ENCODE measurements at regions not wholly inside any gene's neighbourhood (a gene's known extent, or its start where the extent isn't known, plus 50 kb on each side); places are given as distances from the start of the nearest gene placed in this dataset.

- Mint-ChIP-seq H3K27ac (no peak overlapping the region), H3K27me3 (ENCODE audit: low read depth in 2 of 2) (peaks cover 4 to 19% of the 10 kb centered on the region in 2 donors), H3K4me3 (no peak overlapping the region), H3K4me1 (peaks cover 0 to 6% of the 10 kb centered on the region in 2 donors), H3K9me3 (peaks cover 1 to 4% of the 10 kb centered on the region in 2 donors), H3K36me3 (peaks cover 23% of the 10 kb centered on the region)
- H3K27ac ChIP-seq (ENCODE audit: low read length): no peak overlapping the region
- WGBS (ENCODE audit: insufficient coverage): 91% methylated on average over 3 of the region's 3 CpGs
- H3K36me3 ChIP-seq (ENCODE audit: control insufficient read depth, insufficient read depth, low read length): no peaks in the 10 kb centered on the region
- H3K27me3 ChIP-seq (ENCODE audit: control insufficient read depth, insufficient read depth, low read length): no peaks in the 10 kb centered on the region
- intact Hi-C loops (cut with micrococcal nuclease): no loop called here
- no peak for TF ChIP-seq CTCF (IDR thresholded peaks at IDR 0.05)
- ATAC-seq (no peak), DNase-seq (no peak)
- H3K4me1 ChIP-seq (ENCODE audit: control insufficient read depth, insufficient read depth, low read length): no peaks in the 10 kb centered on the region
- no peaks in the 10 kb centered on the region for H3K9me3 ChIP-seq (ENCODE audit: control insufficient read depth, insufficient read depth, low read length)
- no peak overlapping the region for H3K4me3 ChIP-seq (ENCODE audit: low read length)
These were observed 136.9 kb upstream of the VIPR2 start for GRCh38 chr7:159281573-159281972.

GRCh38 chr7:159280008-159280407 is 135.3 kb upstream of the VIPR2 start:
- Histone ChIP-seq H3K4me1 (ENCODE audit: control insufficient read depth, insufficient read depth, low read length) (no peaks in the 10 kb centered on the region), H3K4me3 (ENCODE audit: low read length) (no peak overlapping the region), H3K27me3 (ENCODE audit: control insufficient read depth, insufficient read depth, low read length) (no peaks in the 10 kb centered on the region), H3K9me3 (ENCODE audit: control insufficient read depth, insufficient read depth, low read length) (peaks cover 4% of the 10 kb centered on the region), H3K36me3 (ENCODE audit: control insufficient read depth, insufficient read depth, low read length) (no peaks in the 10 kb centered on the region), H3K27ac (ENCODE audit: low read length) (no peak overlapping the region)
- no peak overlapping the region for H3K4me3 Mint-ChIP-seq
- peaks cover 0 to 6% of the 10 kb centered on the region in 2 donors for H3K4me1 Mint-ChIP-seq
- DNase-seq (no peak), ATAC-seq (no peak)
- no peak for TF ChIP-seq CTCF (IDR thresholded peaks at IDR 0.05)
- intact Hi-C loops (cut with micrococcal nuclease): no loop called here
- peaks cover 0 to 20% of the 10 kb centered on the region in 2 donors for H3K27me3 Mint-ChIP-seq (ENCODE audit: low read depth in 2 of 2)
- peaks cover 0 to 8% of the 10 kb centered on the region in 2 donors for H3K9me3 Mint-ChIP-seq
- 87% methylated on average over 3 of the region's 3 CpGs for WGBS (ENCODE audit: insufficient coverage)
- no peak overlapping the region for H3K27ac Mint-ChIP-seq
- H3K36me3 Mint-ChIP-seq: peaks cover 23% of the 10 kb centered on the region

GRCh38 chr7:159272739-159273138 is 128.1 kb upstream of the VIPR2 start:
- no peak for TF ChIP-seq CTCF (IDR thresholded peaks at IDR 0.05)
- no peak overlapping the region for H3K27ac ChIP-seq (ENCODE audit: low read length)
- no peaks in the 10 kb centered on the region for H3K27me3 ChIP-seq (ENCODE audit: control insufficient read depth, insufficient read depth, low read length)
- Mint-ChIP-seq H3K27ac (no peak overlapping the region), H3K27me3 (ENCODE audit: low read depth in 2 of 2) (peaks cover 0 to 20% of the 10 kb centered on the region in 2 donors), H3K36me3 (peaks cover 49% of the 10 kb centered on the region), H3K4me3 (no peak overlapping the region), H3K9me3 (peaks cover 9 to 28% of the 10 kb centered on the region in 2 donors), H3K4me1 (peaks cover 0 to 12% of the 10 kb centered on the region in 2 donors)
- no peak for DNase-seq
- H3K4me3 ChIP-seq (ENCODE audit: low read length): no peak overlapping the region
- intact Hi-C loops (cut with micrococcal nuclease): no loop called here
- ATAC-seq: no peak
- no peaks in the 10 kb centered on the region for H3K4me1 ChIP-seq (ENCODE audit: control insufficient read depth, insufficient read depth, low read length)
- H3K9me3 ChIP-seq (ENCODE audit: control insufficient read depth, insufficient read depth, low read length): peaks cover 13% of the 10 kb centered on the region
- no peaks in the 10 kb centered on the region for H3K36me3 ChIP-seq (ENCODE audit: control insufficient read depth, insufficient read depth, low read length)
- WGBS (ENCODE audit: insufficient coverage): 67% methylated on average over 3 of the region's 3 CpGs

- WGBS (ENCODE audit: insufficient coverage): 80% methylated on average over 1 of the region's 1 CpG
- H3K4me3 ChIP-seq (ENCODE audit: low read length): no peak overlapping the region
- Mint-ChIP-seq H3K9me3 (peaks cover 9 to 30% of the 10 kb centered on the region in 2 donors), H3K27ac (no peak overlapping the region), H3K4me3 (no peak overlapping the region), H3K36me3 (peaks cover 41% of the 10 kb centered on the region), H3K4me1 (peaks cover 0 to 8% of the 10 kb centered on the region in 2 donors), H3K27me3 (ENCODE audit: low read depth in 2 of 2) (peaks cover 0 to 14% of the 10 kb centered on the region in 2 donors)
- no peaks in the 10 kb centered on the region for H3K4me1 ChIP-seq (ENCODE audit: control insufficient read depth, insufficient read depth, low read length)
- peaks cover 13% of the 10 kb centered on the region for H3K9me3 ChIP-seq (ENCODE audit: control insufficient read depth, insufficient read depth, low read length)
- intact Hi-C loops (cut with micrococcal nuclease): no loop called here
- DNase-seq (no peak), ATAC-seq (no peak)
- H3K36me3 ChIP-seq (ENCODE audit: control insufficient read depth, insufficient read depth, low read length): no peaks in the 10 kb centered on the region
- no peak overlapping the region for H3K27ac ChIP-seq (ENCODE audit: low read length)
- H3K27me3 ChIP-seq (ENCODE audit: control insufficient read depth, insufficient read depth, low read length): no peaks in the 10 kb centered on the region
- TF ChIP-seq CTCF (IDR thresholded peaks at IDR 0.05): no peak
These were observed 127.1 kb upstream of the VIPR2 start for GRCh38 chr7:159271781-159272180.
